ENCODE measurements at regions not wholly inside any gene's neighbourhood (a gene's known extent, or its start where the extent isn't known, plus 50 kb on each side); places are given as distances from the start of the nearest gene placed in this dataset.

DNA sequence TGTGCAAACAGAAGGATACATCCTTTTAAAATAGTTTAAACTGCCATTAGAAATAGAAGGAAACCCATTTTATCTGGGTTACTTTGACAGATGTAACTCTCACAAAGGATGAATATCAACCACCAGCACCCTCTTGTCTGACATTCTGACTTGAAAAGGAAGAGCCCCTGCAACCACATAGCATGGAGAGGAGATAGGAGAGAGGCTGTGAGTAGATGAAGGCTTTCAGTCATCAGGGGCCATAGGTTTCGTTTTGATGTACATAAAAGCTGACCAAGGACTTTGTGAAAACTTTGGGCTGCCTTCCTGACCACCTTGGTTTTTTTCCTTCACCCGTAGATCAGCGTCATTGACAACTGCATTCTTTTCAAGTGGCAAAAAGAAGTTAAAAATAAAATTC is 211.6 kb upstream of the PRPS1L1 start:
- Mint-ChIP-seq H3K4me1 (no peaks in the 10 kb centered on the region), H3K4me3 (no peak overlapping the region), H3K9me3 (no peaks in the 10 kb centered on the region), H3K27me3 (no peaks in the 10 kb centered on the region), H3K27ac (no peak overlapping the region)
- no peak for DNase-seq
- no peak for ATAC-seq

DNA sequence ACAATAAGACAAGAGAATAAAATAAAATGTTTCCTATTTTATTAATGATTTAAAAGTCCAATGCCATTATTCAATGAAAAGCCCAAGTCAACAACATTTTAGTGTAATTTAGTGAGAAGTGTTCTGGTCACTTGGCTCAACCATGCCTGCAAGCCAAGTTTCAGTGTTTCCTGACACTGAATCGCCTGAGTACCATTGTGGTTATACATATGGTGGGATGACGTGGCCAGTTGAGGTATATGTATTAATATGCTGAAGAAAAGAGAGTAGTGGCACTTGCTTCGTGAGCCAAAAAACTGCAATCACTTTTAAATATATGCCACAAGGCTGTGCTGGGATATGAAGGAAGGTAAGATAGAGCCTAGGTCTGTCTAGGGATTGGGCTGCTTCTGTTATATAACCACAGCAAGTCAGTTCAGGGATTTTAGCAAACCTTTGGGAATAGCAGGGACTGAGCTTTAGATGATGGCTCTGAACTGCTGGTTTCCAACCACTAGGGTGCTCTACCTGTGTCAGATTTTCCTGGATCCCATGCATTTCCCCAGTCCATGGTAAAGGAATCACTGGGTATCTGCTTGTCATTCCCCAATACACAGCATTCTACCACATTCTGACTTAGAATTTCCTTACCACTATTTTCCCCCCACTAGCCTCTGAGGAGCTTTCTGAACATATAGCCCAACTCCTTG is 214.0 kb upstream of the PRPS1L1 start:
- no peak for DNase-seq
- no peak for ATAC-seq
- H3K4me3 Mint-ChIP-seq: no peak overlapping the region
- H3K9me3 Mint-ChIP-seq: peaks cover 8 to 11% of the 10 kb centered on the region in 2 donors
- no peaks in the 10 kb centered on the region for H3K4me1 Mint-ChIP-seq
- no peak overlapping the region for H3K27ac Mint-ChIP-seq
- H3K27me3 Mint-ChIP-seq: no peaks in the 10 kb centered on the region

DNA sequence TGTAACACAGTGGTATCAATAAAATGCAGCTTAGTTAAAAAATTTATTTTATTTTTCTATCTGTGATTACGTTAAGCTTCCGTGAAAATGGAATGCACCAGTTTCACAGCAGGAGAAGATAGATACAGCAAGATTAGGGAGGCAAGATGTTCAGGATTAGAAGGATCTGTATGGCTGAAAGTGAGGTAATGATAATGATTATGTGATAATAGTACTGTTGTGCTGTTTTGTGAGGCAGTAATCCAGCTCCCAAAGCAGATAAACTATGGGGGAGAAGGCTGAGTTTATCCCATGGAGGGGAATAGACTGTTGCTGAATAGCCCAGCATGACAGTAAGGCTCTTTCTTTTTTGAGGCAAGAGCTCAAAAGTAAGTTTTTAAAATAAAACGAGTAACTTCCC is 216.1 kb upstream of the PRPS1L1 start:
- Mint-ChIP-seq H3K27me3 (no peaks in the 10 kb centered on the region), H3K27ac (no peak overlapping the region), H3K4me1 (no peaks in the 10 kb centered on the region), H3K9me3 (peaks cover 14 to 19% of the 10 kb centered on the region in 2 donors), H3K4me3 (no peak overlapping the region)
- DNase-seq: no peak
- no peak for ATAC-seq

DNA sequence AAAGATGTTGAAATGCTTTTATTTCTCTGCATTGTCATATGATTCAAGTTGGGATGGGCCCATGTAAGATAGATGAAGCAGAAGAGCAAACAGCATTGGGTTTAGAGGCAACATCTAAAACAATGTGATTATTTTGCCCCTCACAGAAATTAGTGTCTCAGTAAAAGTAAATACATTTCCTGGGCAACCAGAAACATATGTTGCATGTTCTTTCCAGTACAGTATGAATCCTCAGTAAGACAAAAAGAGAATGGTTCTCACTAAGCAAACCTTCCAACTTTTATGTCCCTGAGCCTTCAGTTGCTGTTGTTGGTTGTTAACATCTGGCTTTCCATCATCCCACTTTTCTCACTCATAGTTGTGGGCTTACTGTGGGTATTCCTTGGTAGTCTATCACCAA is 222.5 kb upstream of the PRPS1L1 start:
- H3K9me3 Mint-ChIP-seq: peaks cover 25 to 26% of the 10 kb centered on the region in 2 donors
- no peak overlapping the region for H3K27ac Mint-ChIP-seq
- H3K4me1 Mint-ChIP-seq: no peaks in the 10 kb centered on the region
- no peak overlapping the region for H3K4me3 Mint-ChIP-seq
- no peaks in the 10 kb centered on the region for H3K27me3 Mint-ChIP-seq
- no peak for DNase-seq
- no peak for ATAC-seq

DNA sequence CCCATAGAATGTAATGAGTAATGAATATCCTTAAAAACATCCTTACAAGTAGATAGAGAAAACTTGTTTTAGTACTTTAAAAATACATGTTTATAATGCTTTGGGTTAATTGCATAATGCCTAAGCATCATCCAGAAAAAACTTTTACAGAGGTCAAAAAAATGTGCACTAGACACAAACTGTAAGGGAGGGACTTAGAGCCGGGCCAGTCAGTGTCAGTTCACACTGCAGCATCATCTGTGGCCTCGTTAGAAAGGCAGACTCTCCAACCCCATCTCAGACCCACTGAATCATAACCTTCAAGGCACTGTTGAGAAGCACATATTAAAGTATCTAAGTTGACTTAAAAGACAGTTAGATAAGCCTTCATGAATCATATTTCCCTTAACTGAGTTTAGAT is 230.1 kb upstream of the PRPS1L1 start:
- ATAC-seq (no peak), DNase-seq (no peak)
- Mint-ChIP-seq H3K9me3 (peaks cover 13 to 16% of the 10 kb centered on the region in 2 donors), H3K4me3 (no peak overlapping the region), H3K4me1 (no peaks in the 10 kb centered on the region), H3K27me3 (no peaks in the 10 kb centered on the region), H3K27ac (no peak overlapping the region)

DNA sequence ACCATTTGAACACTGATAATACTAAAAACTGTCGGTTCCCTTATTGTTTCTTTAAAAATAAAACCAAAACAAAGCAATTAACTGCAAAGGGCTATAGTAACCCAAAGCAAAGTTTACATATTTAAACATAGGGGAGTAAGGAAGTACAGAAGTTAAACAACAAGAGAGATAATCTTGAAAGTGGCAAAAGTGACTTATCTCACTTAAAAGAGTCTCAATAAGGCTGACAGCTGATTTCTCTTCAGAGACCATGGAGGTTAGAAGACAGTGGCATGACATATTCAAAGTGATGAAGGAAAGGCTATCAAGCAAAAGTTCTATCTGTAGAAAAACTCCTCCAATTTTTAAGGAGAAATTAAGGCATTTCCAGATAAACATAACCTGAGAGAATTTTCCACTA is 233.5 kb upstream of the HDAC9 start:
- H3K9me3 Mint-ChIP-seq: peaks cover 10 to 12% of the 10 kb centered on the region in 2 donors
- no peak overlapping the region for H3K27ac Mint-ChIP-seq
- DNase-seq (no peak), ATAC-seq (no peak)
- no peaks in the 10 kb centered on the region for H3K4me1 Mint-ChIP-seq
- no peaks in the 10 kb centered on the region for H3K27me3 Mint-ChIP-seq
- H3K4me3 Mint-ChIP-seq: no peak overlapping the region

DNA sequence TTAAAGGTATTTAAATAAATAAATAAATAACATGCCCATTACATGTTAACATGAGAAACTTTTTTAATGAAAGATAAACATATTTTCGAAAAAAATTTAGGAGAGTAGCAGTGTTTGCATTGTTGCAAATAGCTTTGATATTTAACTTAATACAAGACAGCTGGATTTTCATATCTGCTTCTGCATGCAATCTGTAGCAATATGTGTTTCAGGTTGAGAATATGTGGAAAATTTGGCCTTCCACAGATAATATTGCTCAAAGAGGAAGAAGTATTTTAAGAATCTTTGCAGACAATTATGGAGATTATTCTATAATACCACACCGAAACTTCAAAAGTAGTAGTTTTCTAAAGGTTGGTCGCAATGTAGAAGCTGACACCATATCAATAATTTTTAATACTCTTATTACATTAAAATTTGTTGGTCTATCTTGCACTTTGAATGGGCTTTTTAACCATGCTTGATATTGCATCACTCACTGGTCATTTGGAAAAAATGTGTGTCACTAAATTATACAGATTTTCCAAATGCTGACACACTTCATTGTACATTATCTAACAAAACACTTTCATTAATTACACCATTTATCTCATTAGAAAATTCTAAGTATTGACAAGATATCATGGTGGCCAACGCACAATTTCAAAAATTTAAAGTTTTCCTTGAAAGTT is 229.8 kb upstream of the HDAC9 start:
- DNase-seq: no peak
- H3K27me3 Mint-ChIP-seq: no peaks in the 10 kb centered on the region
- ATAC-seq: no peak
- H3K4me3 Mint-ChIP-seq: no peak overlapping the region
- H3K4me1 Mint-ChIP-seq: no peaks in the 10 kb centered on the region
- H3K9me3 Mint-ChIP-seq: peaks cover 10 to 12% of the 10 kb centered on the region in 2 donors
- no peak overlapping the region for H3K27ac Mint-ChIP-seq

DNA sequence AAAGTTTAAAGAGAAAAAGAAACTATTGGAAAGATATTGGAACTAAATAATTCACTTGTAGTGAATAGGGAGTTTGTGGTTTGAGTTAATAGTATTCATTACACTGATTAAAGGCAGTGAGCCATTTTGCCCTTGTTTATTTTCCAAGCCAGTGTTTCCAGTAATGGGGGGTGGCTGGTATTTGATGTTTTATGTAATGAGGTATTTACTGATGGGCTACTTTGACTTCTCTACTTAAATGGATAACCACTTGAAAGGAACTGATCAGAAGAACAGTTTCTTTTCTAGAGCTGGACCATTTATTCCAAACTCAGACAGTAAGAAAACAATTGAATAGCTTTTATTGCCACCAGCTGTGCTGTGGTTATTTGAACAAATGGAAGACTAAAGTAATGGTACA is 227.0 kb upstream of the HDAC9 start:
- no peaks in the 10 kb centered on the region for H3K27me3 Mint-ChIP-seq
- ATAC-seq (no peak), DNase-seq (no peak)
- H3K27ac Mint-ChIP-seq: no peak overlapping the region
- H3K4me1 Mint-ChIP-seq: no peaks in the 10 kb centered on the region
- H3K4me3 Mint-ChIP-seq: no peak overlapping the region
- no peaks in the 10 kb centered on the region for H3K9me3 Mint-ChIP-seq

DNA sequence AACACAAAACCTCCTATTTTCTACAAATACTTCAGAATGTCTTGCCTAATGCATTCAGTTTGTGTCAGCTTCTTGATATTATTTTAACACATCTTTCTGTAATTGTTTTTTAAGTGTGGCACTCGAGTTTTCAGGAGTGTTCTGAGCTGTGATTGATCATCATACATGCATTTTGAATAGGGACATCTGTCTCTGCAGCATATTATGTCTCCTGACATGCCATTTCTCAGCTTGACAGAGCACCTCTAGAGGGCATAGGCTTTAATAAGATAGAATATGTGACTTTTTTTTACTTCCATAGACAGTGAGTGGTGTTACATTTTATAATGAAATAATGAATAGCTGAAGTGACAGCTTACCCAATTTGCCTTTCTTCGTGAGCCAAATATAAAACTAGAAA is 219.2 kb upstream of the HDAC9 start:
- H3K27me3 Mint-ChIP-seq: no peaks in the 10 kb centered on the region
- H3K4me1 Mint-ChIP-seq: no peaks in the 10 kb centered on the region
- ATAC-seq (no peak), DNase-seq (no peak)
- H3K4me3 Mint-ChIP-seq: no peak overlapping the region
- no peak overlapping the region for H3K27ac Mint-ChIP-seq
- H3K9me3 Mint-ChIP-seq: no peaks in the 10 kb centered on the region

DNA sequence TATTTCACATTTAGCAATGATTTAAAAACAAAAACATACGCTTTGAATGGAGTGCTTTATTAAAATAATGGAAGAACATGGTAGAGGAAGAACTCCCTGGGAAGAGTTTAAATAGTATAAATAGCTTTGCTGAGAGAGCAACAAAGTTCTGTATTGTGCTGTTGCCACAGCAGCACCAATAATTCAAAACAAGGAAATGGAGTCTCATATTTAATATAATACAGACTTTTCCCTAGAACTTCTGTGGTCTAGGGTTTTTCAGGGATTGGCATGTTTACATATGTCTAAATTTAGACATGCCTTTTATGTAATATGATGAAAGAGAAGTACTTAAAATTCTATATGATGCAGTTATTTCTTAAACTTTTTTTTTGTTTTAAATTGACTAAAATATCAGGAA is 217.2 kb upstream of the HDAC9 start:
- Mint-ChIP-seq H3K27me3 (no peaks in the 10 kb centered on the region), H3K4me1 (no peaks in the 10 kb centered on the region)
- ATAC-seq: no peak

DNA sequence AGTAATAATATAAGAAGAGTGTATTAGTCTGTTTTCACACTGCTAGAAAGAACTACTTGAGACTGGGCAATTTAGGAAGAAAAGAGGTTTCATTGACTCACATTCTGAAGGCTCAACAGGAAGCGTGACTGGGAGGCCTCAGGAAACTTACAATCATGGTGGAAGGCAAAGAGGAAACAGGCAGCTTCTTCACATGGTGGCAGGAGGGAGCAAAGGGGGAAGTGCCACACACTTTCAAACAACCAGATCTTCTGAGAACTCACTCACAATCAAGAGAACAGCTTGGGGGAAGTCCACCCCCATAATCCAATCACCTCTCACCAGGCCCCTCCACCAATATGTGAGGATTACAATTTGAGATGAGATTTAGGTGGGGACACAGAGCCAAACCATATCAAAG is 212.5 kb upstream of the HDAC9 start:
- Mint-ChIP-seq H3K4me1 (no peaks in the 10 kb centered on the region), H3K27me3 (no peaks in the 10 kb centered on the region), H3K4me3 (no peak overlapping the region), H3K27ac (no peak overlapping the region), H3K9me3 (peaks cover 0 to 7% of the 10 kb centered on the region in 2 donors)
- DNase-seq: no peak
- ATAC-seq: no peak

More for the DNA sequence above, 217.2 kb upstream of the HDAC9 start:
- Mint-ChIP-seq H3K4me3 (no peak overlapping the region), H3K27ac (no peak overlapping the region), H3K9me3 (peaks cover 0 to 7% of the 10 kb centered on the region in 2 donors)
- no peak for DNase-seq

DNA sequence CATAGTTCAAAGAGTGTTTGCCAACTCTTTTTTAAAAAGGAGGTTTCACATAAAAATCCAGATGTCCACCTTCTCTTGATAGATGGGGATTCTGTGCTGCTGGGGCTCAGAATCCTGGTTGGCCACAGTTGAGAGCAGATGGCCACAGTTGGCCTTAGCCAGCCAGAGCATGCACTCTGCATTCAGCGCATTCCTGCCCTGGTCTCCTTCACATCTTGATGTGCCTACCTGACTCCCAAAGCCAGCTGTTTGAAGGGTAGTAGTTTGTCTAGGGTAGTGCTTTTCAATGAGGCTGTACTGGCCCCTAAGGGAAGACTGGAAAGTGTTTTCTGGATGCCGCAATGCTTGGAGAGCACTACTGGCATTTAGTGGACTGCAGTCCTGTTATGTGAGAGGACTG is 208.1 kb upstream of the HDAC9 start:
- no peak overlapping the region for H3K27ac Mint-ChIP-seq
- no peak overlapping the region for H3K4me3 Mint-ChIP-seq
- ATAC-seq: no peak
- H3K4me1 Mint-ChIP-seq: peaks cover 13% of the 10 kb centered on the region
- DNase-seq: no peak
- H3K9me3 Mint-ChIP-seq: peaks cover 0 to 7% of the 10 kb centered on the region in 2 donors
- H3K27me3 Mint-ChIP-seq: peaks cover 26% of the 10 kb centered on the region

DNA sequence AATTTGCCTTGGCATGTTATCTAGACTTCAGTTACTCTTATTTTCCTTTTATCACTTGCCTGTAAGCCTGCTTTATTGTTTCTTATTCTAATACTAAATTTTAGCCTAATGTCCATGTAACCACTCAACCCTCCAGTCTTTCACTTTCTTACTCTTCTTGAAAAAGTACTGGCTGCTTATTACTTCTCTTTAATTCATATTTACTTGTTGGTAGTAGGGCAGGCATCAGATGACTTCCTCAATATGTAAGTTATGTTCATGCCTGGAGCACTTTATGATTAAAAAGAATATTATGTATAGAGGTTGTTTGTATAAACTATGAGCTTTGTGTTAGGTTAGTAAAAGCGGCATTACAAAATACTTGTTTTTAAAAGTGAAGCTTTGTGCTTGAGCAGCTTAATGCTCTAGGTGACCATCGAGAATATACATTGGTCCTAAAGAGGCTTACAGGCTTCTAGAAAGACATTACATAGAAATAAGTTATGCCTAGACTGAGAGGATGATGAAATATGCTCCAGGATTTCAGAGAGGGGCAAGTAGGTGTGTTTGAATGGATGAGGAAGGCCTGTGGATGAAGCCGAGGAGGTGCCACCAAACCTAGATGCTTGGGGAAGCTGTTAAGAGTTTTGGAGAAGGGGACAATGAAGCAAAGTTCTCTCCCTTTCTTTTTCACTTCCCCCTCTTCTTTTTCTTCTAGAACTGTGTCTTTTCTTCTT is 207.1 kb upstream of the HDAC9 start:
- H3K4me3 Mint-ChIP-seq: no peak overlapping the region
- H3K4me1 Mint-ChIP-seq: peaks cover 13% of the 10 kb centered on the region
- no peak for DNase-seq
- no peak overlapping the region for H3K27ac Mint-ChIP-seq
- no peaks in the 10 kb centered on the region for H3K9me3 Mint-ChIP-seq
- no peak for ATAC-seq
- peaks cover 36% of the 10 kb centered on the region for H3K27me3 Mint-ChIP-seq

DNA sequence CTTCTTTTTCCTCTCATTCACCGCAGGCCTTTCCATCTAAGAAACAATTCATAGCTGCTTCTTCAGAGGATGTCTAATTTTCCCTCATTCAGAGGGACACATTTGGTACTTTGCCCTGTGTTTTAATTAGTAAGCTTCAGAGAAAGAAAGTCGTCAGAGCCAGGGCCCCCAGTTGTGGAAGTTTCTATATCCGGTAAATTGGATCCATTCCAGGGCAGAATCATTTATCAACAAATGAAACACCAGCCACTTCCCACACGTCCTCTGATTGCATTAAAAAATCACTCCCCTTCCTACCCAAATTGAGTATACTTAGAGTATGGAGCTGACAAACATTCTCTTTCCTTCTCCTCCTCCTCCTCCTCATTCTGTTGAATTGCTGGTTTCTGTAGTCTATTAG is 205.8 kb upstream of the HDAC9 start:
- H3K4me3 Mint-ChIP-seq: no peak overlapping the region
- DNase-seq (no peak), ATAC-seq (no peak)
- H3K27me3 Mint-ChIP-seq: peaks cover 48% of the 10 kb centered on the region
- H3K27ac Mint-ChIP-seq: no peak overlapping the region
- no peaks in the 10 kb centered on the region for H3K9me3 Mint-ChIP-seq
- peaks cover 13% of the 10 kb centered on the region for H3K4me1 Mint-ChIP-seq

DNA sequence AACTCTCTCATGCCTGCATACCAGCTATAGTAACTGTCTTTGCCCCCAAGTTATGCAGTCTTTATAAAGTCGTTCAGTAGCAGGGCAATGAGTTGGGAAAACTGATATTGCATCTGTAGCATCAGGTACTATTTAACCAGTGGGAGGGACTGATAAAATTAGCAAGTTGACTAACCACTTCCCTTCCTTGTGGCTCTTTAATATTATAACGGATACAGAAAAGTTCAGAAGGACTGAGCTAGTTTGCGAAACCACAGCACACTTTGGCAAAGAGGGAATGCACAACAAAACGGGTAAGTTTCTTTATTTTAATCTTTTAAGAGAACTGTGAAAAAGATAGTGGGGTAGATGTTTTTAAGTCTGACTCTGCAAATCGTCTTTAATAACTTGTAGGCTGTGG is 205.3 kb upstream of the HDAC9 start:
- no peak overlapping the region for H3K4me3 Mint-ChIP-seq
- H3K27ac Mint-ChIP-seq: no peak overlapping the region
- H3K9me3 Mint-ChIP-seq: no peaks in the 10 kb centered on the region
- no peak for DNase-seq
- H3K27me3 Mint-ChIP-seq: peaks cover 50% of the 10 kb centered on the region
- peaks cover 13% of the 10 kb centered on the region for H3K4me1 Mint-ChIP-seq
- ATAC-seq: no peak

DNA sequence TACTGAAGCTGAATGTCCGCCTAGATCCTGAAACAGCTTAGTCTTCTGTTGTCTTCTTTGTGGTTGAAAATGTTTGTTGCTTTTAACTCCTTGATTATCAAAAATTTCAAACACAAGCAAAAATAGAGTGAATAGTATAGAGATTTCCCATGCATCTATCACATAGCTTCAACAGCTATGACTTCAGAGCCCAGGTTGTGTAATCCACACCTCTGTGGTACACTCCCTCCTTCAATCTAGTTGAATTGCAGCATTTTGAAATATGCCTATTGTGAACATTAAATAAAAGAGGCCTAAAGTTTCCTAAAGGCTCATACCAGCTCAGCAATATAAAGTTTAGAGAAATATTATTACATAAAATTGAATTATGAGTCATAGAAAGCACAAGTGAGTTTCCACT is 204.7 kb upstream of the HDAC9 start:
- H3K4me3 Mint-ChIP-seq: no peak overlapping the region
- peaks cover 50% of the 10 kb centered on the region for H3K27me3 Mint-ChIP-seq
- no peak for DNase-seq
- peak overlapping the region in 1 of 2 donors; percentile 49 for H3K27ac Mint-ChIP-seq
- no peak for ATAC-seq
- peaks cover 13% of the 10 kb centered on the region for H3K4me1 Mint-ChIP-seq
- H3K9me3 Mint-ChIP-seq: no peaks in the 10 kb centered on the region
